AG04449 (cell line): ENCODE measurements at regions not wholly inside any gene's neighbourhood (a gene's known extent, or its start where the extent isn't known, plus 50 kb on each side); places are given as distances from the start of the nearest gene placed in this dataset.

ENCODE experiments used
- CTCF ChIA-PET: fragments of 350-600 bp; formaldehyde crosslinking; extraction: SDS; loops from one replicate; lab custom pipeline; 2021; ENCODE audit warnings: antibody characterized with exemption; lab: Yijun Ruan, JAX
- POLR2A ChIA-PET: fragments of 400-600, 350-600 bp; formaldehyde crosslinking; extraction: SDS; loops from one replicate; lab custom pipeline; 2020; ENCODE audit warnings: antibody characterized with exemption, inconsistent platforms; lab: Yijun Ruan, JAX
- DNase-seq: peaks from one replicate; pipeline ENCODE4 v3.0.0-alpha.2; 2010; ENCODE audit warnings: low read depth, low spot score
- H3K4me3 ChIP-seq: 2 replicates; pipeline ENCODE4 v1.5.1; 2011; ENCODE audit warnings: low read depth, mild to moderate bottlenecking, control low read depth, low read length
- CTCF ChIP-seq: IDR thresholded peaks from one replicate; pipeline ENCODE4 v1.5.1; 2011; ENCODE audit warnings: mild to moderate bottlenecking, moderate library complexity, low read length, control low read depth, inconsistent platforms; ENCODE audit not compliant: insufficient read depth; ENCODE audit errors: missing control alignments

GRCh38 chr1:106181866-106182265 is 874.6 kb upstream of the PRMT6 start:
- DNase-seq, result no peak
- ChIA-PET CTCF (no interaction called here), POLR2A (no interaction called here)
- H3K4me3 ChIP-seq, result no peak overlapping the region
- no peak for TF ChIP-seq CTCF

DNA sequence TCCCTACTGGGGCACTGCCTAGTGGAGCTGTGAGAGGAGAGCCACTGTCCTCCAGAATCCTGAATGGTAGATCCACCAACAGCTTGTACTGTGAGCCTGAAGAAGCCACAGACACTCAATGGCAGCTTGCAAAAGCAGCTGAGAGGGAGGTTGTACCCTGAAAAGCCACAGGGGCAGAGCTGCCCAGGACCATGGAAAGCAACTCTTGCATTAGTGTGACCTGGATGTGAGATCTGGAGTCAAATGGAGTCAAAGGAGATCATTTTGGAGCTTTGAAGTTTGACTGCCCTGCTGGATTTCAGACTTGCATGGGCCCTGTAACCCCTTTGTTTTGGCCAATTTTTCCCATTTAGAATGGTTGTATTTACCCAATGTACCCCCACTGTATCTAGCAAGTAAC is 871.4 kb upstream of the PRMT6 start:
- ChIA-PET CTCF (no interaction called here), POLR2A (no interaction called here)
- no peak for TF ChIP-seq CTCF
- no peak for DNase-seq
- no peak overlapping the region for H3K4me3 ChIP-seq

- no peak for TF ChIP-seq CTCF
- H3K4me3 ChIP-seq, result no peak overlapping the region
- CTCF ChIA-PET, result no interaction called here
- no peak for DNase-seq
- POLR2A ChIA-PET, result no interaction called here
These were observed 866.7 kb upstream of the PRMT6 start for GRCh38 chr1:106189780-106190179.

DNA sequence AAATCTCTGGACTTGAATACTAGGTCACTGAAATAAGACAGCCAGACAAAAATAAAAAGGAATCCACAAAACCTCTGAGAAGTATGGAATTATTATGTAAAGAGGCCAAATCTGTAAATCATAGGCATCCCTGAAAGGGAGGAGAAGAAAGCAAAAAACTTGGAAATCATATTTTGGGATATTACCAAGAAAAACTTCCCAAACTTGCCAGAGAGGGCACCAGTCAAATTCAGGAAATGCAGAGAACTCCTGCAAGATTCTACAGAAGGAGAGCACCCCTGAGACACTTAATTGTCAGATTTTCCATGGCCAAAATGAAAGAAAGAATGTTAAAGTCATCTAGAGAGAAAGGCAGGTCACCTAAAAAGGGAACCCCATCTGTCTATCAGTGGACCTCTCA is 862.3 kb upstream of the PRMT6 start:
- CTCF ChIA-PET, result no interaction called here
- no peak for DNase-seq
- H3K4me3 ChIP-seq, result no peak overlapping the region
- no peak for TF ChIP-seq CTCF
- POLR2A ChIA-PET, result no interaction called here

DNA sequence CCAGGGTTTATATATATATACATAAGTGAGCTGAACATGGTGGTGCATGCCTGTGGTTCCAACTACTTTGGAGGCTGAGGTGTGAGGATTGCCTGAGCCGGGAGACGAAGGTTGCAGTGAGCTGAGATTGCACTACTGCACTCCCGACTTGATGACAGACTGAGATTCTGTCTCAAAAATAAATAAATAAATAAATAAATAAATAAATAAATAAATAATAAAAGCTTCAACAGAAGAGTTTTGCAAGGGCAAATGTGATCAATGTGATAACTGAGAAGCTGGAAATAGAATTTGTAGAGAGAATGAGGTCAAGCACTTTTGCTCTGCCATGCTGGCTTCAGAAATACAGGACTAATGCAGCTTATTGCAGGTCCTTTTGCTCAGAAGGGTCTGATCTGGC is 855.8 kb upstream of the PRMT6 start:
- ChIA-PET POLR2A (no interaction called here), CTCF (no interaction called here)
- H3K4me3 ChIP-seq, result no peak overlapping the region
- no peak for TF ChIP-seq CTCF
- DNase-seq, result no peak

- CTCF ChIA-PET, result no interaction called here
- no peak overlapping the region for H3K4me3 ChIP-seq
- no peak for DNase-seq
- TF ChIP-seq CTCF, result no peak
- POLR2A ChIA-PET, result no interaction called here
These were observed 849.3 kb upstream of the PRMT6 start for GRCh38 chr1:106207185-106207584.

DNA sequence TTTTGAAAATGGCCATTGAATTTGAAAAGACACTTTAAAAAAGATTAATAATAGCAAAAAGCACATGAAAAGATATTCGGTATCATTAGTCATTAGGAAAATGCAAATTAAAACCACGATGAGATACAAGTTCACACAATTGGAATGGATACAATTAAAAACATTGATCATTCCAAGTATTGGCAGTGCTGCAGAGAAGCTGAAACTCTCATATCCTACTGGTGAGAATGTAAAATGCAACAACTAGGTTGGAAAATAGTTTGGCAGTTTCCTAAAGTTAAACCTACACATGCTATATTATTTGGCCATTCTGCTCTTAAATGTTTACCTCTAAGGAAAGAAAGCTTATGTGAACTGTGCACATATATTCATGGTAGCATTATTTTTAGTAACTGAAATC is 838.7 kb upstream of the PRMT6 start:
- ChIA-PET CTCF (no interaction called here), POLR2A (no interaction called here)
- no peak overlapping the region for H3K4me3 ChIP-seq
- TF ChIP-seq CTCF, result no peak
- DNase-seq, result no peak
